Neural cell (in vitro differentiated cells): ENCODE measurements at regions not wholly inside any gene's neighbourhood (a gene's known extent, or its start where the extent isn't known, plus 50 kb on each side); places are given as distances from the start of the nearest gene placed in this dataset.

ENCODE experiments used
- EP300 ChIP-seq: fragments of 450-650 bp; conservative IDR thresholded peaks from 2 replicates; pipeline ENCODE4 v1.6.1; 2014; ENCODE audit warnings: antibody characterized with exemption, mild to moderate bottlenecking, moderate library complexity; ENCODE audit not compliant: poor library complexity, severe bottlenecking
- REST ChIP-seq: IDR thresholded peaks from 2 replicates; pipeline ENCODE4 v1.6.1; 2012; ENCODE audit warnings: borderline replicate concordance
- TF ChIP-seq, protein P1 (sequence below): fragments of 450-650 bp; IDR thresholded peaks from 2 replicates; pipeline ENCODE4 v1.5.1; 2014; ENCODE audit warnings: antibody characterized with exemption, mild to moderate bottlenecking, moderate library complexity; ENCODE audit not compliant: poor library complexity, severe bottlenecking

DNA sequence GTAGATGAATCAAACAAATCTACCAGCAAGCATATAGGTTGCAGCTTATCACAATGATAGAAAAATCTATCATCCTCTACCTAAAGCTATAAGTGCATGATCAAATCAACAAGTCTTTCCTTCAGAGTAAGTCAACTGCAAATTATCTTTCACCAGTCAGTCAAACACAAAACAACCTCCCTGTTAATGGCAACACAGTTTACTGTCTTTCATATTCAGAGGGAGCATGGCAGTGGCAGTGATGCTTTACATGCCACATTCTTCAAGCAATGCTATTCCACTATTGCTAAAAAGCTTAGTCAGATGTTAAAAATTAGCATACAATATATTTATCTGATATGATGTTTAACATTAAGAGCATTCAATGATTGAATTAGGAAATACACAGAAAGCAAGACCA, 245.1 kb upstream of the KLHL4 start:
- TF ChIP-seq, protein P1, sequence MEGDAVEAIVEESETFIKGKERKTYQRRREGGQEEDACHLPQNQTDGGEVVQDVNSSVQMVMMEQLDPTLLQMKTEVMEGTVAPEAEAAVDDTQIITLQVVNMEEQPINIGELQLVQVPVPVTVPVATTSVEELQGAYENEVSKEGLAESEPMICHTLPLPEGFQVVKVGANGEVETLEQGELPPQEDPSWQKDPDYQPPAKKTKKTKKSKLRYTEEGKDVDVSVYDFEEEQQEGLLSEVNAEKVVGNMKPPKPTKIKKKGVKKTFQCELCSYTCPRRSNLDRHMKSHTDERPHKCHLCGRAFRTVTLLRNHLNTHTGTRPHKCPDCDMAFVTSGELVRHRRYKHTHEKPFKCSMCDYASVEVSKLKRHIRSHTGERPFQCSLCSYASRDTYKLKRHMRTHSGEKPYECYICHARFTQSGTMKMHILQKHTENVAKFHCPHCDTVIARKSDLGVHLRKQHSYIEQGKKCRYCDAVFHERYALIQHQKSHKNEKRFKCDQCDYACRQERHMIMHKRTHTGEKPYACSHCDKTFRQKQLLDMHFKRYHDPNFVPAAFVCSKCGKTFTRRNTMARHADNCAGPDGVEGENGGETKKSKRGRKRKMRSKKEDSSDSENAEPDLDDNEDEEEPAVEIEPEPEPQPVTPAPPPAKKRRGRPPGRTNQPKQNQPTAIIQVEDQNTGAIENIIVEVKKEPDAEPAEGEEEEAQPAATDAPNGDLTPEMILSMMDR: no peak
- TF ChIP-seq EP300 (peak; percentile 84), REST (no peak)
